Thyroid gland (tissue), 4 donors: ENCODE measurements at regions not wholly inside any gene's neighbourhood (a gene's known extent, or its start where the extent isn't known, plus 50 kb on each side); places are given as distances from the start of the nearest gene placed in this dataset.

Experiments used
- DNase-seq, 2 donors: peaks; one replicate each; pipeline ENCODE4 v3.0.0-alpha.2; 2019
- H3K27ac ChIP-seq, 3 donors: fragments of 200-600 bp; sonication (generic); 1 replicate in 2 of 3; 2 replicates in 1 of 3; pipeline ENCODE4 v1.5.1; 2016 to 2019; ENCODE audit warnings: mild to moderate bottlenecking in 1 of 3, moderate library complexity in 1 of 3
- H3K27me3 ChIP-seq: fragments of 200-600 bp; sonication (generic); one replicate; pipeline ENCODE4 v1.5.1; 2019
- H3K36me3 ChIP-seq, 2 donors: fragments of 200-600 bp; sonication (generic); one replicate each; pipeline ENCODE4 v1.5.1; 2016 to 2019
- H3K4me1 ChIP-seq, 2 donors: fragments of 200-600 bp; sonication (generic); one replicate each; pipeline ENCODE4 v1.5.1; 2017 to 2019
- H3K4me3 ChIP-seq, 3 donors: fragments of 200-600 bp; sonication (generic); replicated peaks in 1 of 3; 1 replicate in 2 of 3; 2 replicates in 1 of 3; pipeline ENCODE4 v1.5.1; 2016; ENCODE audit warnings: mild to moderate bottlenecking in 1 of 3
- H3K9me3 ChIP-seq: fragments of 200-600 bp; sonication (generic); one replicate; pipeline ENCODE4 v1.5.1; 2017
- CTCF ChIP-seq, 6 experiments: fragments of 200-600 bp in 3 of 6; fragments of 450-650 bp in 3 of 6; sonication (generic) in 3 of 6; IDR thresholded peaks; one replicate each; pipeline ENCODE4 v1.5.1; 2016 to 2019; ENCODE audit warnings: antibody characterized with exemption in 6 of 6, mild to moderate bottlenecking in 2 of 6, inconsistent platforms in 1 of 6, moderate library complexity in 1 of 6
- POLR2A ChIP-seq, 2 donors: fragments of 450-650 bp; IDR thresholded peaks; one replicate each; pipeline ENCODE4 v1.6.1; 2017; ENCODE audit warnings: antibody characterized with exemption in 2 of 2, mild to moderate bottlenecking in 2 of 2, moderate library complexity in 1 of 2
- WGBS, 2 donors: methylation state at CpG; one replicate each; pipeline ENCODE4 v1.1.5; 2017; 5-methylcytosine and 5-hydroxymethylcytosine counted together
- intact Hi-C: fragments of 100-400 bp; cut with DNase I; formaldehyde crosslinking; loops from one replicate; pipeline ENCODE4 v1.15.1; 2023

GRCh38 chr3:22495791-22496190 lies 707.3 kb upstream of the UBE2E2 start:
- intact Hi-C loops, result no loop called here
- no peak for TF ChIP-seq CTCF (IDR thresholded peaks at IDR 0.05)
- TF ChIP-seq POLR2A (IDR thresholded peaks at IDR 0.05), result no peak
- WGBS, 2 donors, result 24 to 56% methylated on average over 1 of the region's 1 CpG

GRCh38 chr3:22496641-22497040 lies 706.5 kb upstream of the UBE2E2 start:
- no peaks in the 10 kb centered on the region for H3K4me1 ChIP-seq
- no peak for DNase-seq
- H3K4me3 ChIP-seq, result no peak overlapping the region
- intact Hi-C loops, result no loop called here
- no peak overlapping the region for H3K27ac ChIP-seq
- 93 to 95% methylated on average over 1 of the region's 1 CpG for WGBS, 2 donors
- no peaks in the 10 kb centered on the region for H3K27me3 ChIP-seq
- no peak for TF ChIP-seq POLR2A (IDR thresholded peaks at IDR 0.05)
- TF ChIP-seq CTCF (IDR thresholded peaks at IDR 0.05), result no peak
- H3K9me3 ChIP-seq, result no peaks in the 10 kb centered on the region
- H3K36me3 ChIP-seq, result no peaks in the 10 kb centered on the region

More at GRCh38 chr3:22495791-22496190, 707.3 kb upstream of the UBE2E2 start:
- Histone ChIP-seq H3K27ac (no peak overlapping the region), H3K9me3 (no peaks in the 10 kb centered on the region), H3K36me3 (no peaks in the 10 kb centered on the region), H3K4me1 (no peaks in the 10 kb centered on the region), H3K27me3 (no peaks in the 10 kb centered on the region), H3K4me3 (no peak overlapping the region)
- no peak for DNase-seq

GRCh38 chr3:22506871-22507270 lies 696.3 kb upstream of the UBE2E2 start:
- no peak overlapping the region for H3K27ac ChIP-seq
- 52 to 56% methylated on average over 1 of the region's 1 CpG for WGBS, 2 donors
- no peak for DNase-seq
- no peaks in the 10 kb centered on the region for H3K27me3 ChIP-seq
- intact Hi-C loops, result no loop called here
- no peak overlapping the region for H3K4me3 ChIP-seq
- TF ChIP-seq POLR2A (IDR thresholded peaks at IDR 0.05) (no peak), CTCF (IDR thresholded peaks at IDR 0.05) (no peak)
- no peaks in the 10 kb centered on the region for H3K36me3 ChIP-seq
- H3K9me3 ChIP-seq, result no peaks in the 10 kb centered on the region
- no peaks in the 10 kb centered on the region for H3K4me1 ChIP-seq

GRCh38 chr3:22507709-22508108 lies 695.4 kb upstream of the UBE2E2 start:
- H3K4me1 ChIP-seq, result no peaks in the 10 kb centered on the region
- H3K27ac ChIP-seq, result no peak overlapping the region
- intact Hi-C loops, result no loop called here
- no peak overlapping the region for H3K4me3 ChIP-seq
- no peaks in the 10 kb centered on the region for H3K27me3 ChIP-seq
- no peaks in the 10 kb centered on the region for H3K36me3 ChIP-seq
- TF ChIP-seq CTCF (IDR thresholded peaks at IDR 0.05), result no peak
- no peak for TF ChIP-seq POLR2A (IDR thresholded peaks at IDR 0.05)
- H3K9me3 ChIP-seq, result no peaks in the 10 kb centered on the region
- no peak for DNase-seq

GRCh38 chr3:22523925-22524324 lies 679.2 kb upstream of the UBE2E2 start:
- H3K9me3 ChIP-seq, result no peaks in the 10 kb centered on the region
- H3K27me3 ChIP-seq, result no peaks in the 10 kb centered on the region
- TF ChIP-seq CTCF (IDR thresholded peaks at IDR 0.05), result no peak
- no peak for TF ChIP-seq POLR2A (IDR thresholded peaks at IDR 0.05)
- no peak overlapping the region for H3K27ac ChIP-seq
- WGBS, 2 donors, result 88 to 93% methylated on average over 3 of the region's 3 CpGs
- intact Hi-C loops, result no loop called here
- no peak overlapping the region for H3K4me3 ChIP-seq
- H3K4me1 ChIP-seq, result no peaks in the 10 kb centered on the region
- no peaks in the 10 kb centered on the region for H3K36me3 ChIP-seq
- DNase-seq, result no peak
